ENCODE measurements at regions not wholly inside any gene's neighbourhood (a gene's known extent, or its start where the extent isn't known, plus 50 kb on each side); places are given as distances from the start of the nearest gene placed in this dataset.

DNA sequence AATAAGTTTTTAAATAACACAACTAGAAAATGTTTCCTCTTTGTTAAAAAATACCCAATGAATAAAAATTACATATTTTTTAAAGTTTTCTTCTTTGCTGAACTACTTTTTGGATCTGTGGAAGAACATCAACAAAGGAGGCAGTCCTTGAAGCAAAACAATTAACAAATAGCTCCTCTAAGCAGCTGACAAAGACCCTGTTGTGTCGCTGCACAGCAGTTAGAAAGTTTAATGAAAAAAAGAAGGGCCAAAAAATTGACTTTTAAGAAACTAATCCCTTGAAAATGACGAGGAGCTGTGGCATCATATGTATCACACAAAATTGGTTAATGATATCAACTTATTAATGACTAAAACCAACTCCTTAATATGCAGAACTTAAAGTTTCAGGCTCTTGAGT, 72.1 kb downstream of the SLITRK1 start:
- TF ChIP-seq, protein P1, sequence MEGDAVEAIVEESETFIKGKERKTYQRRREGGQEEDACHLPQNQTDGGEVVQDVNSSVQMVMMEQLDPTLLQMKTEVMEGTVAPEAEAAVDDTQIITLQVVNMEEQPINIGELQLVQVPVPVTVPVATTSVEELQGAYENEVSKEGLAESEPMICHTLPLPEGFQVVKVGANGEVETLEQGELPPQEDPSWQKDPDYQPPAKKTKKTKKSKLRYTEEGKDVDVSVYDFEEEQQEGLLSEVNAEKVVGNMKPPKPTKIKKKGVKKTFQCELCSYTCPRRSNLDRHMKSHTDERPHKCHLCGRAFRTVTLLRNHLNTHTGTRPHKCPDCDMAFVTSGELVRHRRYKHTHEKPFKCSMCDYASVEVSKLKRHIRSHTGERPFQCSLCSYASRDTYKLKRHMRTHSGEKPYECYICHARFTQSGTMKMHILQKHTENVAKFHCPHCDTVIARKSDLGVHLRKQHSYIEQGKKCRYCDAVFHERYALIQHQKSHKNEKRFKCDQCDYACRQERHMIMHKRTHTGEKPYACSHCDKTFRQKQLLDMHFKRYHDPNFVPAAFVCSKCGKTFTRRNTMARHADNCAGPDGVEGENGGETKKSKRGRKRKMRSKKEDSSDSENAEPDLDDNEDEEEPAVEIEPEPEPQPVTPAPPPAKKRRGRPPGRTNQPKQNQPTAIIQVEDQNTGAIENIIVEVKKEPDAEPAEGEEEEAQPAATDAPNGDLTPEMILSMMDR (IDR thresholded peaks at IDR 0.05; ENCODE audit: low read depth, low read length, missing control alignments): no peak
- DNase-seq (ENCODE audit: extremely low read depth, low read depth): no peak
- H3K4me3 ChIP-seq (replicated peaks; ENCODE audit: low read depth, low read length): no peak overlapping the region

DNA sequence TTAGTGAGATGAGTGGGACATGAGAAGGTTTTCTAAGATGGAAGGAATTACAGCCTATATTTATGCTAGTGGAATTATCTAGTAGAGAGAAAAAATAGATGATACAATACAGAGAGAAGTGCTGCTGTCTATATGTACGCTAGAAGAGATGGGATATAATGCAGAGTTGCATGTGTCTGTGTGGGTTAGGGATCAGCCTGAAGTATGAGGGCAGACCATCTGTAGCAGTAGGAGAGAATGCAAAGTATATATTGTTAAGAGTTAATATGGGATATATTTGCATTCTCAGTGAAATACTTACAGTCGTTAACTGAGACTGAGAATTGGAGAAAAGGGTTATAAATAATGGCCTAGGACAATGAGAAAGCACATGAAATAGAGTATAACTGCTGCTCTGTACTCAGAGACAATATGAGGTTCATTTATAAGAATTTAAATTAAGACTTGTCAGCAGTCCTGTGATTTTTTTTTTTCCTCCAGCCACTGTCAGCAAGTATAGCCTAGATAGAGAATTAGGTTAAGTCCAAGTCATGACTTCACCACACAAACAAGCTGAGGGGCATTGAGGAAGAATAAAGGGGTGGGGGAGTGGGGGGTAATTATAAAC, 77.8 kb downstream of the SLITRK1 start:
- TF ChIP-seq, protein P1 (IDR thresholded peaks at IDR 0.05; ENCODE audit: low read depth, low read length, missing control alignments): no peak
- no peak overlapping the region for H3K4me3 ChIP-seq (replicated peaks; ENCODE audit: low read depth, low read length)
- no peak for DNase-seq (ENCODE audit: extremely low read depth, low read depth)

DNA sequence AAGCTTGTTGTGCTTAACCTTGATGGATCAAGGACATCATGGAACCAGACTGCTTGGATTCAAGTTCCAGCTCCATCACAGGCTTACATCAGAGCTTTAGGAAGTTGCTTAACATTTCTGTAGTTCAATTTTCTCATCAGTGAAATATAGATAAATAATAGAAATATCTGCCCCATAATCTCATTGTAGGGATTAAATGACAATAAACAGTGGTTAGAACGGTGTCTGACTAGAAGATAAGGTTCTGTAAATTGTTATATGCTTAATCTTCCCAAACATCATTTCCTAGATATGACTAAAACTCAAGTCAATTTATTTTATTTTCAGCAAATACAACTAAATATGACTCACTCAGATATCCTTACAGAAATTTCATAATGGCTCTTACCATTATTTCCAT, 83.5 kb downstream of the SLITRK1 start:
- TF ChIP-seq, protein P1 (IDR thresholded peaks at IDR 0.05; ENCODE audit: low read depth, low read length, missing control alignments): no peak
- DNase-seq (ENCODE audit: extremely low read depth, low read depth): no peak
- H3K4me3 ChIP-seq (replicated peaks; ENCODE audit: low read depth, low read length): no peak overlapping the region

DNA sequence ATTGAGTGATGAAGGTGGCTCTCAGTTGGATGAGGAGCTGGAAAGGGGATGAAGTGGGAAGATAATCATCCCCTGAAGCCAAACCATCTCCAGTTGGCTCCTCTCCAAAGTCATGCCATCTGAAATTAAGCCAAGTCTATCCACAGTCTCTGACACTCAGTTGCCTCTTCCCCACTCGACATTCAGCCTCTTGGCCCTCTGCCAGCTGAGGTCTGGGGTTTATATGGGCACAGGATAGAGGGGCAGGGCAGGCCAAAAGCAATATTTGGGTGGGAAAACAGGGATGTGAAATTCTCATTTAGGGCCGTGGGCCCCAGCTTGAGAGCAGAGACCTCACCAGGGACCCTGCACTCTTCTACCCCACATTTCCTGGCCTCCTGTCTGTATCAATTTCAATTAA, 85.9 kb downstream of the SLITRK1 start:
- DNase-seq (ENCODE audit: extremely low read depth, low read depth): no peak
- H3K4me3 ChIP-seq (replicated peaks; ENCODE audit: low read depth, low read length): no peak overlapping the region
- TF ChIP-seq, protein P1 (IDR thresholded peaks at IDR 0.05; ENCODE audit: low read depth, low read length, missing control alignments): no peak

DNA sequence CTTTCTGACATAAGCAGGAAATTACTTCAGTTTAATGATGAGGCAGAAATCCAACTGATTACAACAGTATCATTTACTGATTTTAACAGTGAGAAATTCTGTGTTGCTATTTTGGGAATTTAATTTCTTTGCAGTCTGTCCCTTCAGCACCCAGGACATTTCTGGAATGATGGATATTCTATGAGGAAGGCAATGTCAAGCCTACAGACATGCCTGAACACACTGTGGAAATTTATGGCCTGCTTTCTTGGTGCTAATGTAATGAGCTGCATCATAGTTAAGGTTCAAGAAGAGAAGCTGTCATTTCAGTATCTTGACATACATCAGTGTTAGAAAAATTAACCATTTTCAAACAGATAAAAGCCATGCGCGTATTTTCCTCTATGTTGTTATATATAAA, 87.7 kb downstream of the SLITRK1 start:
- DNase-seq (ENCODE audit: extremely low read depth, low read depth): no peak
- H3K4me3 ChIP-seq (replicated peaks; ENCODE audit: low read depth, low read length): no peak overlapping the region
- TF ChIP-seq, protein P1 (IDR thresholded peaks at IDR 0.05; ENCODE audit: low read depth, low read length, missing control alignments): no peak

DNA sequence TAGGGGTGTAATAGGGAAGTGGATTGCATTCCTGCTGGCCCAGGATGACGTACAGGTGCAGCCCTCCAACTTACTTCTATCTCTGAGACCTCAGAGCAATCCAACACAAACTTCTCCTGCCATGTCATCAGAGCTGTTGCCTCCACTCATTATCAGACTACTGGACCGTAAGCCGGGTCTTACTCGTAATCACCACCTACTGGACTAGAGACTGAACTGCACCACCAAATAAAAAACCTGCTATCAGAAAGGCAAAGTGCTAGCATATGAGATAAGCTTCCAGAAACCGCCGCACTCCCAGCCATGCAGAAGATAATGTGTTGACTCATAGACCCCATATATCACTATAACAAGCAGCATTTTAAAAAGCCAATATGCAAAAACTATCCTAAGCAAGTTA, 102.0 kb downstream of the SLITRK1 start:
- TF ChIP-seq, protein P1 (IDR thresholded peaks at IDR 0.05; ENCODE audit: low read depth, low read length, missing control alignments): peak; percentile 31
- H3K4me3 ChIP-seq (replicated peaks; ENCODE audit: low read depth, low read length): no peak overlapping the region
- peak; percentile 1 for DNase-seq (ENCODE audit: extremely low read depth, low read depth)

DNA sequence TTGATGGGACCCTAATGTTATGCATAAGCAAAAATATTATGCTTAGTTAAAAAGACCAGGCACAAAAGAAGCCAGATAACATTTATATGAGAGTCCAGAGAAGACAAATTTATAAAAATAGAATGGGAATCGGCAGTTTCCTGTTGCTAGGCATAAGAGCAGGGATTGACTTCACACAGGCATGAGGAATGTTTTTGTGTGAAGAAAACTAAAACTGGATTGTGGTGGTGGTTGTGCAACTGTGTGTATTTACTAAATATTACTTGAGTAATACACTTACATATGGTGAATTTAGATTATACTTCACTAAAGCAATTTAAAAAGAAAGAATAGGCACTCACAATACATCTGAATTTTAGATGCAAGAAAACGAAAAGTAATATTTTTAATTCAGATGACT, 108.3 kb downstream of the SLITRK1 start:
- TF ChIP-seq, protein P1 (IDR thresholded peaks at IDR 0.05; ENCODE audit: low read depth, low read length, missing control alignments): no peak
- no peak for DNase-seq (ENCODE audit: extremely low read depth, low read depth)
- H3K4me3 ChIP-seq (replicated peaks; ENCODE audit: low read depth, low read length): no peak overlapping the region
